NCI-H69 (cell line): ENCODE measurements at regions not wholly inside any gene's neighbourhood (a gene's known extent, or its start where the extent isn't known, plus 50 kb on each side); places are given as distances from the start of the nearest gene placed in this dataset.
A peak's percentile ranks its signal among the peaks of the same experiment; 100 is the strongest.

Source experiments
- DNase-seq: peaks from one replicate; lab custom pipeline; 2025; lab: John Stamatoyannopoulos, UW

GRCh38 chr20:23205611-23206041 lies 119.5 kb upstream of the CD93 start:
- peak; percentile 53 for DNase-seq

- DNase-seq, result peak; percentile 49
Measured at GRCh38 chr20:23205211-23205610, 119.1 kb upstream of the CD93 start.

GRCh38 chr20:23203951-23204730 lies 118.0 kb upstream of the CD93 start:
- DNase-seq, result no peak

GRCh38 chr20:23203310-23203709 lies 117.2 kb upstream of the CD93 start:
- DNase-seq, result no peak

- DNase-seq, result no peak
Measured at GRCh38 chr20:23201658-23202057, 115.5 kb upstream of the CD93 start.

GRCh38 chr20:23200914-23201313 lies 114.8 kb upstream of the CD93 start:
- peak; percentile 78 for DNase-seq

GRCh38 chr20:23200413-23200812 lies 114.3 kb upstream of the CD93 start:
- DNase-seq, result no peak

GRCh38 chr20:23199356-23199755 lies 113.2 kb upstream of the CD93 start:
- DNase-seq, result no peak

- no peak for DNase-seq
Measured at GRCh38 chr20:23198815-23199214, 112.7 kb upstream of the CD93 start.

GRCh38 chr20:23197836-23198235 lies 111.7 kb upstream of the CD93 start:
- no peak for DNase-seq

GRCh38 chr20:23195636-23196035 lies 109.5 kb upstream of the CD93 start:
- no peak for DNase-seq

- no peak for DNase-seq
Measured at GRCh38 chr20:23193801-23194384, 107.8 kb upstream of the CD93 start.

- no peak for DNase-seq
Measured at GRCh38 chr20:23192469-23192868, 106.3 kb upstream of the CD93 start.

- DNase-seq, result no peak
Measured at GRCh38 chr20:23190557-23190956, 104.4 kb upstream of the CD93 start.

- DNase-seq, result no peak
Measured at GRCh38 chr20:23189854-23190253, 103.7 kb upstream of the CD93 start.

- peak; percentile 19 for DNase-seq
Measured at GRCh38 chr20:23189341-23189740, 103.2 kb upstream of the CD93 start.

GRCh38 chr20:23188377-23189169 lies 102.4 kb upstream of the CD93 start:
- DNase-seq, result no peak

GRCh38 chr20:23187751-23188150 lies 101.6 kb upstream of the CD93 start:
- no peak for DNase-seq

GRCh38 chr20:23186808-23187207 lies 100.7 kb upstream of the CD93 start:
- no peak for DNase-seq

- DNase-seq, result no peak
Measured at GRCh38 chr20:23180451-23180921, 94.4 kb upstream of the CD93 start.

GRCh38 chr20:23179766-23180403 lies 93.8 kb upstream of the CD93 start:
- no peak for DNase-seq

GRCh38 chr20:23178806-23179205 lies 92.7 kb upstream of the CD93 start:
- DNase-seq, result no peak
